ENCODE measurements at regions not wholly inside any gene's neighbourhood (a gene's known extent, or its start where the extent isn't known, plus 50 kb on each side); places are given as distances from the start of the nearest gene placed in this dataset.

GRCh38 chr6:155786528-155786927 lies 330.9 kb upstream of the NOX3 start:
- Histone ChIP-seq H3K9ac (ENCODE audit: low read length) (no peak overlapping the region), H3K36me3 (ENCODE audit: control insufficient read depth, insufficient read depth, low read length) (no peaks in the 10 kb centered on the region), H3K4me1 (ENCODE audit: control insufficient read depth, insufficient read depth, low read length) (no peaks in the 10 kb centered on the region; the same call in 1 of the 2 replicates), H3K4me3 (ENCODE audit: low read depth, low read length) (no peak overlapping the region), H3K27ac (ENCODE audit: low read depth, low read length) (no peak overlapping the region), H3K27me3 (ENCODE audit: control insufficient read depth, insufficient read depth, low read length) (no peaks in the 10 kb centered on the region), H3K9me3 (ENCODE audit: control insufficient read depth, insufficient read depth, low read depth, low read length) (peaks cover 11% of the 10 kb centered on the region)

- Histone ChIP-seq H3K4me1 (ENCODE audit: control insufficient read depth, insufficient read depth, low read length) (no peaks in the 10 kb centered on the region), H3K27me3 (ENCODE audit: control insufficient read depth, insufficient read depth, low read length) (no peaks in the 10 kb centered on the region), H3K9me3 (ENCODE audit: control insufficient read depth, insufficient read depth, low read depth, low read length) (peaks cover 8% of the 10 kb centered on the region), H3K9ac (ENCODE audit: low read length) (no peak overlapping the region), H3K27ac (ENCODE audit: low read depth, low read length) (no peak overlapping the region), H3K4me3 (ENCODE audit: low read depth, low read length) (no peak overlapping the region), H3K36me3 (ENCODE audit: control insufficient read depth, insufficient read depth, low read length) (no peaks in the 10 kb centered on the region)
Measured at GRCh38 chr6:155782739-155783459, 327.3 kb upstream of the NOX3 start.

GRCh38 chr6:155782320-155782731 lies 326.7 kb upstream of the NOX3 start:
- Histone ChIP-seq H3K27me3 (ENCODE audit: control insufficient read depth, insufficient read depth, low read length) (no peaks in the 10 kb centered on the region), H3K4me1 (ENCODE audit: control insufficient read depth, insufficient read depth, low read length) (no peaks in the 10 kb centered on the region), H3K9ac (ENCODE audit: low read length) (no peak overlapping the region), H3K9me3 (ENCODE audit: control insufficient read depth, insufficient read depth, low read depth, low read length) (peaks cover 4% of the 10 kb centered on the region), H3K36me3 (ENCODE audit: control insufficient read depth, insufficient read depth, low read length) (no peaks in the 10 kb centered on the region), H3K27ac (ENCODE audit: low read depth, low read length) (no peak overlapping the region), H3K4me3 (ENCODE audit: low read depth, low read length) (no peak overlapping the region)

- Histone ChIP-seq H3K4me3 (ENCODE audit: low read depth, low read length) (no peak overlapping the region), H3K36me3 (ENCODE audit: control insufficient read depth, insufficient read depth, low read length) (no peaks in the 10 kb centered on the region), H3K9ac (ENCODE audit: low read length) (no peak overlapping the region), H3K27me3 (ENCODE audit: control insufficient read depth, insufficient read depth, low read length) (no peaks in the 10 kb centered on the region), H3K9me3 (ENCODE audit: control insufficient read depth, insufficient read depth, low read depth, low read length) (no peaks in the 10 kb centered on the region), H3K27ac (ENCODE audit: low read depth, low read length) (no peak overlapping the region), H3K4me1 (ENCODE audit: control insufficient read depth, insufficient read depth, low read length) (no peaks in the 10 kb centered on the region)
Measured at GRCh38 chr6:155779456-155779855, 323.8 kb upstream of the NOX3 start.

- H3K9me3 ChIP-seq (ENCODE audit: control insufficient read depth, insufficient read depth, low read depth, low read length) = no peaks in the 10 kb centered on the region
- no peak overlapping the region for H3K9ac ChIP-seq (ENCODE audit: low read length)
- no peak overlapping the region for H3K27ac ChIP-seq (ENCODE audit: low read depth, low read length)
- H3K4me1 ChIP-seq (ENCODE audit: control insufficient read depth, insufficient read depth, low read length) = no peaks in the 10 kb centered on the region
- no peaks in the 10 kb centered on the region for H3K27me3 ChIP-seq (ENCODE audit: control insufficient read depth, insufficient read depth, low read length)
- H3K4me3 ChIP-seq (ENCODE audit: low read depth, low read length) = no peak overlapping the region
- no peaks in the 10 kb centered on the region for H3K36me3 ChIP-seq (ENCODE audit: control insufficient read depth, insufficient read depth, low read length)
Measured at GRCh38 chr6:155778336-155778735, 322.7 kb upstream of the NOX3 start.

- Histone ChIP-seq H3K27ac (ENCODE audit: low read depth, low read length) (no peak overlapping the region), H3K4me3 (ENCODE audit: low read depth, low read length) (no peak overlapping the region), H3K9me3 (ENCODE audit: control insufficient read depth, insufficient read depth, low read depth, low read length) (no peaks in the 10 kb centered on the region), H3K36me3 (ENCODE audit: control insufficient read depth, insufficient read depth, low read length) (no peaks in the 10 kb centered on the region), H3K27me3 (ENCODE audit: control insufficient read depth, insufficient read depth, low read length) (no peaks in the 10 kb centered on the region), H3K9ac (ENCODE audit: low read length) (no peak overlapping the region), H3K4me1 (ENCODE audit: control insufficient read depth, insufficient read depth, low read length) (no peaks in the 10 kb centered on the region)
Measured at GRCh38 chr6:155771822-155772221, 316.2 kb upstream of the NOX3 start.

- no peaks in the 10 kb centered on the region for H3K36me3 ChIP-seq (ENCODE audit: control insufficient read depth, insufficient read depth, low read length)
- H3K27me3 ChIP-seq (ENCODE audit: control insufficient read depth, insufficient read depth, low read length) = no peaks in the 10 kb centered on the region
- no peak overlapping the region for H3K4me3 ChIP-seq (ENCODE audit: low read depth, low read length)
- no peak overlapping the region for H3K9ac ChIP-seq (ENCODE audit: low read length)
- H3K9me3 ChIP-seq (ENCODE audit: control insufficient read depth, insufficient read depth, low read depth, low read length) = no peaks in the 10 kb centered on the region
- H3K27ac ChIP-seq (ENCODE audit: low read depth, low read length) = no peak overlapping the region
- no peaks in the 10 kb centered on the region for H3K4me1 ChIP-seq (ENCODE audit: control insufficient read depth, insufficient read depth, low read length)
Measured at GRCh38 chr6:155770856-155771255, 315.2 kb upstream of the NOX3 start.

- no peaks in the 10 kb centered on the region for H3K27me3 ChIP-seq (ENCODE audit: control insufficient read depth, insufficient read depth, low read length)
- H3K4me3 ChIP-seq (ENCODE audit: low read depth, low read length) = no peak overlapping the region
- H3K9ac ChIP-seq (ENCODE audit: low read length) = no peak overlapping the region
- H3K4me1 ChIP-seq (ENCODE audit: control insufficient read depth, insufficient read depth, low read length) = no peaks in the 10 kb centered on the region
- H3K9me3 ChIP-seq (ENCODE audit: control insufficient read depth, insufficient read depth, low read depth, low read length) = no peaks in the 10 kb centered on the region
- H3K27ac ChIP-seq (ENCODE audit: low read depth, low read length) = no peak overlapping the region
- H3K36me3 ChIP-seq (ENCODE audit: control insufficient read depth, insufficient read depth, low read length) = no peaks in the 10 kb centered on the region
Measured at GRCh38 chr6:155770313-155770712, 314.7 kb upstream of the NOX3 start.

- Histone ChIP-seq H3K27ac (ENCODE audit: low read depth, low read length) (no peak overlapping the region), H3K36me3 (ENCODE audit: control insufficient read depth, insufficient read depth, low read length) (no peaks in the 10 kb centered on the region), H3K4me3 (ENCODE audit: low read depth, low read length) (no peak overlapping the region), H3K9me3 (ENCODE audit: control insufficient read depth, insufficient read depth, low read depth, low read length) (no peaks in the 10 kb centered on the region), H3K27me3 (ENCODE audit: control insufficient read depth, insufficient read depth, low read length) (no peaks in the 10 kb centered on the region), H3K9ac (ENCODE audit: low read length) (no peak overlapping the region), H3K4me1 (ENCODE audit: control insufficient read depth, insufficient read depth, low read length) (no peaks in the 10 kb centered on the region)
Measured at GRCh38 chr6:155765275-155766194, 309.9 kb upstream of the NOX3 start.

- Histone ChIP-seq H3K9ac (ENCODE audit: low read length) (no peak overlapping the region), H3K27ac (ENCODE audit: low read depth, low read length) (no peak overlapping the region), H3K27me3 (ENCODE audit: control insufficient read depth, insufficient read depth, low read length) (no peaks in the 10 kb centered on the region), H3K4me3 (ENCODE audit: low read depth, low read length) (no peak overlapping the region), H3K9me3 (ENCODE audit: control insufficient read depth, insufficient read depth, low read depth, low read length) (no peaks in the 10 kb centered on the region), H3K4me1 (ENCODE audit: control insufficient read depth, insufficient read depth, low read length) (no peaks in the 10 kb centered on the region), H3K36me3 (ENCODE audit: control insufficient read depth, insufficient read depth, low read length) (no peaks in the 10 kb centered on the region)
Measured at GRCh38 chr6:155762649-155763048, 307.0 kb upstream of the NOX3 start.

- H3K27ac ChIP-seq (ENCODE audit: low read depth, low read length) = no peak overlapping the region
- H3K9me3 ChIP-seq (ENCODE audit: control insufficient read depth, insufficient read depth, low read depth, low read length) = peaks cover 18% of the 10 kb centered on the region; the same call in 1 of the 2 replicates
Measured at GRCh38 chr6:155755452-155755851, 299.8 kb upstream of the NOX3 start.

More at GRCh38 chr6:155755452-155755851, 299.8 kb upstream of the NOX3 start:
- Histone ChIP-seq H3K4me3 (ENCODE audit: low read depth, low read length) (no peak overlapping the region), H3K9ac (ENCODE audit: low read length) (no peak overlapping the region), H3K4me1 (ENCODE audit: control insufficient read depth, insufficient read depth, low read length) (no peaks in the 10 kb centered on the region; the same call in 1 of the 2 replicates), H3K36me3 (ENCODE audit: control insufficient read depth, insufficient read depth, low read length) (no peaks in the 10 kb centered on the region), H3K27me3 (ENCODE audit: control insufficient read depth, insufficient read depth, low read length) (no peaks in the 10 kb centered on the region)
